ENCODE measurements at regions not wholly inside any gene's neighbourhood (a gene's known extent, or its start where the extent isn't known, plus 50 kb on each side); places are given as distances from the start of the nearest gene placed in this dataset.

DNA sequence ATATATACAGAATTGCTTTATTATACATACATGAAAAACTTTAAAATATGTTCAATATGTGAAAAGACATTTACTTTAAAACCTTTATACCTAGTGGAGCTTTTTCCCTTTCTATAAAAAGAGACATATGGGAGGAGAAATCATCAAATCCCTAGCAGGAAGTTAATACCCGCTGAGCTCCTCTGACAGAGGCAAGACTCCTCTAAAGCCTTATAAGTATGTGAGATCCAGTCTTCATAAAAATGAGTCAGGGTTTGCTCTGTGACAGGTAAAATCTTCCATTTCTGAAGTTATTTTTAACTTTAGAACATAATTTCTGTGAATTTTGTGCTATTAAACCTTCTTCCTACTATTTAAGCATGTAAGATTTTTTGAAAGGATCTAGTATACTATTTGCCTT lies 634.4 kb upstream of the AADAT start:
- Histone ChIP-seq H3K27me3 (ENCODE audit: insufficient read depth, poor library complexity, severe bottlenecking) (no peaks in the 10 kb centered on the region), H3K27ac (replicated peaks) (no peak overlapping the region), H3K4me3 (replicated peaks; ENCODE audit: insufficient read depth, low read length) (no peak overlapping the region)
- TF ChIP-seq GABPA (IDR thresholded peaks at IDR 0.05; ENCODE audit: low read depth) (no peak), SPI1 (IDR thresholded peaks at IDR 0.05; ENCODE audit: borderline replicate concordance, low read depth) (no peak), POLR2AphosphoS5 (IDR thresholded peaks at IDR 0.05; ENCODE audit: low read depth) (no peak)
- TF ChIP-seq, protein P1, sequence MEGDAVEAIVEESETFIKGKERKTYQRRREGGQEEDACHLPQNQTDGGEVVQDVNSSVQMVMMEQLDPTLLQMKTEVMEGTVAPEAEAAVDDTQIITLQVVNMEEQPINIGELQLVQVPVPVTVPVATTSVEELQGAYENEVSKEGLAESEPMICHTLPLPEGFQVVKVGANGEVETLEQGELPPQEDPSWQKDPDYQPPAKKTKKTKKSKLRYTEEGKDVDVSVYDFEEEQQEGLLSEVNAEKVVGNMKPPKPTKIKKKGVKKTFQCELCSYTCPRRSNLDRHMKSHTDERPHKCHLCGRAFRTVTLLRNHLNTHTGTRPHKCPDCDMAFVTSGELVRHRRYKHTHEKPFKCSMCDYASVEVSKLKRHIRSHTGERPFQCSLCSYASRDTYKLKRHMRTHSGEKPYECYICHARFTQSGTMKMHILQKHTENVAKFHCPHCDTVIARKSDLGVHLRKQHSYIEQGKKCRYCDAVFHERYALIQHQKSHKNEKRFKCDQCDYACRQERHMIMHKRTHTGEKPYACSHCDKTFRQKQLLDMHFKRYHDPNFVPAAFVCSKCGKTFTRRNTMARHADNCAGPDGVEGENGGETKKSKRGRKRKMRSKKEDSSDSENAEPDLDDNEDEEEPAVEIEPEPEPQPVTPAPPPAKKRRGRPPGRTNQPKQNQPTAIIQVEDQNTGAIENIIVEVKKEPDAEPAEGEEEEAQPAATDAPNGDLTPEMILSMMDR (IDR thresholded peaks at IDR 0.05; ENCODE audit: insufficient read depth, low read length), result no peak
- TF ChIP-seq, protein P2, sequence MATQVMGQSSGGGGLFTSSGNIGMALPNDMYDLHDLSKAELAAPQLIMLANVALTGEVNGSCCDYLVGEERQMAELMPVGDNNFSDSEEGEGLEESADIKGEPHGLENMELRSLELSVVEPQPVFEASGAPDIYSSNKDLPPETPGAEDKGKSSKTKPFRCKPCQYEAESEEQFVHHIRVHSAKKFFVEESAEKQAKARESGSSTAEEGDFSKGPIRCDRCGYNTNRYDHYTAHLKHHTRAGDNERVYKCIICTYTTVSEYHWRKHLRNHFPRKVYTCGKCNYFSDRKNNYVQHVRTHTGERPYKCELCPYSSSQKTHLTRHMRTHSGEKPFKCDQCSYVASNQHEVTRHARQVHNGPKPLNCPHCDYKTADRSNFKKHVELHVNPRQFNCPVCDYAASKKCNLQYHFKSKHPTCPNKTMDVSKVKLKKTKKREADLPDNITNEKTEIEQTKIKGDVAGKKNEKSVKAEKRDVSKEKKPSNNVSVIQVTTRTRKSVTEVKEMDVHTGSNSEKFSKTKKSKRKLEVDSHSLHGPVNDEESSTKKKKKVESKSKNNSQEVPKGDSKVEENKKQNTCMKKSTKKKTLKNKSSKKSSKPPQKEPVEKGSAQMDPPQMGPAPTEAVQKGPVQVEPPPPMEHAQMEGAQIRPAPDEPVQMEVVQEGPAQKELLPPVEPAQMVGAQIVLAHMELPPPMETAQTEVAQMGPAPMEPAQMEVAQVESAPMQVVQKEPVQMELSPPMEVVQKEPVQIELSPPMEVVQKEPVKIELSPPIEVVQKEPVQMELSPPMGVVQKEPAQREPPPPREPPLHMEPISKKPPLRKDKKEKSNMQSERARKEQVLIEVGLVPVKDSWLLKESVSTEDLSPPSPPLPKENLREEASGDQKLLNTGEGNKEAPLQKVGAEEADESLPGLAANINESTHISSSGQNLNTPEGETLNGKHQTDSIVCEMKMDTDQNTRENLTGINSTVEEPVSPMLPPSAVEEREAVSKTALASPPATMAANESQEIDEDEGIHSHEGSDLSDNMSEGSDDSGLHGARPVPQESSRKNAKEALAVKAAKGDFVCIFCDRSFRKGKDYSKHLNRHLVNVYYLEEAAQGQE (IDR thresholded peaks at IDR 0.05; ENCODE audit: insufficient replicate concordance, low read depth), result no peak
- DNase-seq (ENCODE audit: low read depth in 1 of 2, low spot score in 1 of 2), result no peak

DNA sequence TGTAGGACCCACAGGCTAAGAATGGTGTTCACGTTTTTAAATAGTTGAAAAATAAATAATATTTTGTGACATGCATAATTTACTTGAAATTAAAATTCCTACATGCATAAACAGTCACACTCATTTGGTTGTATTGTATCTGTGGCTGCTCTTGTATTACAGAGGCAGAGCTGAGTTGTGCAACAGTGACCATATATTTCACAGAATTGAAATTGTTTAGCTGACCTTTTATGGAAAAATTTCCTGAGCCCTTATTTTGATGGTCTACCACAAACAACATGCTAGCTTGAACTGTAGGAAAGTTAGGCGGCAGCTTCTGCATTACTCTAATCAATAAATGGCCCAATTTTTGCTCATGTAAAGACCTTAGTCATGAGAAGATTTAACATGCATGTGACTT lies 633.4 kb upstream of the AADAT start:
- no peak overlapping the region for H3K4me3 ChIP-seq (replicated peaks; ENCODE audit: insufficient read depth, low read length)
- H3K27me3 ChIP-seq (ENCODE audit: insufficient read depth, poor library complexity, severe bottlenecking), result no peaks in the 10 kb centered on the region
- DNase-seq (ENCODE audit: low read depth in 1 of 2, low spot score in 1 of 2), result no peak
- TF ChIP-seq, protein P1 (IDR thresholded peaks at IDR 0.05; ENCODE audit: insufficient read depth, low read length), result no peak
- TF ChIP-seq POLR2AphosphoS5 (IDR thresholded peaks at IDR 0.05; ENCODE audit: low read depth) (no peak), SPI1 (IDR thresholded peaks at IDR 0.05; ENCODE audit: borderline replicate concordance, low read depth) (no peak), GABPA (IDR thresholded peaks at IDR 0.05; ENCODE audit: low read depth) (no peak)
- TF ChIP-seq, protein P2 (IDR thresholded peaks at IDR 0.05; ENCODE audit: insufficient replicate concordance, low read depth), result no peak
- no peak overlapping the region for H3K27ac ChIP-seq (replicated peaks)

DNA sequence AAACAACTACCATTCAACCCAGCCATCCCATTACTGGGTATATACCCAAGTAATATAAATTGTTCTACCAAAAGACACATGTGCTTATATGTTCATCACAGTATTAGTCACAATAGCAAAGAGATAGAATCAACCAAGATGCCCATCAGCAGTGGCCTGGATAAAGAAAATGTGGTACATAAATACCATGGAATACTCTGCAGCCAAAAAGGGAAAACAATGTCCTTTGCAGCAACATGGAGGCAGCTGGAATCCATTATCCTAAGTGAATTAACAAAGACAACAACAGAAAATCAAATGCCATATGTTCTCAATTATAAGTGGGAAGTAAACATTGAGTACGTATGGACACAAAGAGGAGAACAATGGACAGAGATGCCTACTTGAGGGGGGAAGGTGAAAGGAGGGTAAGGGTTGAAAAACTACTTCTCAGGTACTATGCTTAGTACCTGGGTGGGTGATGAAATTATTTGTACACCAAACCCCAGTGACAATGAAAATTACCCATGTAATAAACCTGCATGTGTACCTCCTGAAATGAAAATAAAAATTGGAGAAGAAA lies 632.1 kb upstream of the AADAT start:
- Histone ChIP-seq H3K27ac (replicated peaks) (no peak overlapping the region), H3K4me3 (replicated peaks; ENCODE audit: insufficient read depth, low read length) (no peak overlapping the region), H3K27me3 (ENCODE audit: insufficient read depth, poor library complexity, severe bottlenecking) (no peaks in the 10 kb centered on the region)
- TF ChIP-seq SPI1 (IDR thresholded peaks at IDR 0.05; ENCODE audit: borderline replicate concordance, low read depth) (no peak), GABPA (IDR thresholded peaks at IDR 0.05; ENCODE audit: low read depth) (no peak), POLR2AphosphoS5 (IDR thresholded peaks at IDR 0.05; ENCODE audit: low read depth) (no peak)
- TF ChIP-seq, protein P2 (IDR thresholded peaks at IDR 0.05; ENCODE audit: insufficient replicate concordance, low read depth), result no peak
- TF ChIP-seq, protein P1 (IDR thresholded peaks at IDR 0.05; ENCODE audit: insufficient read depth, low read length), result no peak
- no peak for DNase-seq (ENCODE audit: low read depth in 1 of 2, low spot score in 1 of 2)

All from HL-60 (cell line).